ENCODE measurements at regions not wholly inside any gene's neighbourhood (a gene's known extent, or its start where the extent isn't known, plus 50 kb on each side); places are given as distances from the start of the nearest gene placed in this dataset.

DNA sequence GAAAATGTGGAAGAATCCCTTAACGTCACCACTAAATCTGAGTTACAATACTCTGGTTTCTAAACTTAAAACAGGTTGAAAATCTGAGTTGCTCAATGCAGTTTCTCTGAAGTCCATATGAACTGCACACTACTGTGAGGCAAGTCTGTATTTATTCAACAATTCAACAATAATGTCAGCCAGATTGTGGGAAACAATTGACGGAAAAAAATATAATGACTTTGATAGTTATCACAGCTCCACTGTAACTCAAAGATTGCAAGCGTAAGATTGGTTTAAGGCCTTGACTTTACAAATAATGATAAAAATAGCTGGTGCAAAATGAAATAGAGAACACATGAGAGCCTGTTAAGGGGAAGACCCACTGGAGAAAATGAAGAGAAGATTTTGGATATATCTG is 219.4 kb upstream of the CCDC150 start:
- Histone ChIP-seq H2AFZ (ENCODE audit: low read length) (no peak overlapping the region), H3K4me3 (ENCODE audit: low read depth, low read length, poor library complexity, severe bottlenecking) (no peak overlapping the region), H3K9ac (ENCODE audit: low read length) (no peak overlapping the region), H3K9me3 (ENCODE audit: low read length) (no peaks in the 10 kb centered on the region), H4K20me1 (ENCODE audit: insufficient read depth, low read length) (no peaks in the 10 kb centered on the region), H3K36me3 (ENCODE audit: insufficient read depth, low read length) (no peaks in the 10 kb centered on the region), H3K27me3 (ENCODE audit: insufficient read depth, low read length) (no peaks in the 10 kb centered on the region), H3K4me2 (ENCODE audit: low read length) (no peak overlapping the region), H3K4me1 (ENCODE audit: insufficient read depth, low read length, severe bottlenecking) (no peaks in the 10 kb centered on the region), H3F3A (ENCODE audit: insufficient read depth, low read length) (no peaks in the 10 kb centered on the region), H3K79me2 (ENCODE audit: insufficient read depth, low read length) (no peaks in the 10 kb centered on the region), H3K9me2 (ENCODE audit: low read depth, low read length) (no peaks in the 10 kb centered on the region), H3K27ac (ENCODE audit: low read depth, low read length, poor library complexity, severe bottlenecking) (no peak overlapping the region)
- no peak for TF ChIP-seq EZH2 (IDR thresholded peaks at IDR 0.05; ENCODE audit: borderline replicate concordance, low read length)
- TF ChIP-seq, protein P1, sequence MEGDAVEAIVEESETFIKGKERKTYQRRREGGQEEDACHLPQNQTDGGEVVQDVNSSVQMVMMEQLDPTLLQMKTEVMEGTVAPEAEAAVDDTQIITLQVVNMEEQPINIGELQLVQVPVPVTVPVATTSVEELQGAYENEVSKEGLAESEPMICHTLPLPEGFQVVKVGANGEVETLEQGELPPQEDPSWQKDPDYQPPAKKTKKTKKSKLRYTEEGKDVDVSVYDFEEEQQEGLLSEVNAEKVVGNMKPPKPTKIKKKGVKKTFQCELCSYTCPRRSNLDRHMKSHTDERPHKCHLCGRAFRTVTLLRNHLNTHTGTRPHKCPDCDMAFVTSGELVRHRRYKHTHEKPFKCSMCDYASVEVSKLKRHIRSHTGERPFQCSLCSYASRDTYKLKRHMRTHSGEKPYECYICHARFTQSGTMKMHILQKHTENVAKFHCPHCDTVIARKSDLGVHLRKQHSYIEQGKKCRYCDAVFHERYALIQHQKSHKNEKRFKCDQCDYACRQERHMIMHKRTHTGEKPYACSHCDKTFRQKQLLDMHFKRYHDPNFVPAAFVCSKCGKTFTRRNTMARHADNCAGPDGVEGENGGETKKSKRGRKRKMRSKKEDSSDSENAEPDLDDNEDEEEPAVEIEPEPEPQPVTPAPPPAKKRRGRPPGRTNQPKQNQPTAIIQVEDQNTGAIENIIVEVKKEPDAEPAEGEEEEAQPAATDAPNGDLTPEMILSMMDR (IDR thresholded peaks at IDR 0.05; ENCODE audit: low read length), result no peak

DNA sequence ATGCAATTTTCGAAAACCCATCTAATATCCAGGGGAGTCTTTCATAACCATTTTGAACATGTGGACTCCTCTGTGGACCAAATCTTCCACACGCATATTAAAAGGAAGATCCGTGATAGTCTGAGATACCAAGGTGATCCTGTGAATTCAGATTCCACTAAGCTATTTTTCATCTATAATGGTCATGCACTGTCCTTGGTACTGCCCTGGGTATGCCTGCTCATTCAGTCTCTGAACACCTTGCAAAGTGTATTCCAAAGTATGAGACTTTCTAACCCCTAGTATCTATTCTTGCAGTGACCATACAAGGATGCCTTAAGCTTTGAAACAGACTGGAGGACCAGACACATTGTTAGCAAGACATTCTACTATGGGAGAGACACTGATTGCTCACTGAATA is 217.6 kb upstream of the CCDC150 start:
- H3K9ac ChIP-seq (ENCODE audit: low read length), result no peak overlapping the region
- no peak overlapping the region for H3K4me2 ChIP-seq (ENCODE audit: low read length)
- no peak overlapping the region for H3K27ac ChIP-seq (ENCODE audit: low read depth, low read length, poor library complexity, severe bottlenecking)
- no peak for TF ChIP-seq EZH2 (IDR thresholded peaks at IDR 0.05; ENCODE audit: borderline replicate concordance, low read length)
- TF ChIP-seq, protein P1 (IDR thresholded peaks at IDR 0.05; ENCODE audit: low read length), result no peak
- H3K79me2 ChIP-seq (ENCODE audit: insufficient read depth, low read length), result no peaks in the 10 kb centered on the region
- no peak overlapping the region for H3K4me3 ChIP-seq (ENCODE audit: low read depth, low read length, poor library complexity, severe bottlenecking)
- H3K9me3 ChIP-seq (ENCODE audit: low read length), result no peaks in the 10 kb centered on the region
- no peaks in the 10 kb centered on the region for H3F3A ChIP-seq (ENCODE audit: insufficient read depth, low read length)
- H3K9me2 ChIP-seq (ENCODE audit: low read depth, low read length), result no peaks in the 10 kb centered on the region
- H3K27me3 ChIP-seq (ENCODE audit: insufficient read depth, low read length), result no peaks in the 10 kb centered on the region
- no peaks in the 10 kb centered on the region for H4K20me1 ChIP-seq (ENCODE audit: insufficient read depth, low read length)
- H3K36me3 ChIP-seq (ENCODE audit: insufficient read depth, low read length), result no peaks in the 10 kb centered on the region
- no peak overlapping the region for H2AFZ ChIP-seq (ENCODE audit: low read length)
- H3K4me1 ChIP-seq (ENCODE audit: insufficient read depth, low read length, severe bottlenecking), result no peaks in the 10 kb centered on the region

DNA sequence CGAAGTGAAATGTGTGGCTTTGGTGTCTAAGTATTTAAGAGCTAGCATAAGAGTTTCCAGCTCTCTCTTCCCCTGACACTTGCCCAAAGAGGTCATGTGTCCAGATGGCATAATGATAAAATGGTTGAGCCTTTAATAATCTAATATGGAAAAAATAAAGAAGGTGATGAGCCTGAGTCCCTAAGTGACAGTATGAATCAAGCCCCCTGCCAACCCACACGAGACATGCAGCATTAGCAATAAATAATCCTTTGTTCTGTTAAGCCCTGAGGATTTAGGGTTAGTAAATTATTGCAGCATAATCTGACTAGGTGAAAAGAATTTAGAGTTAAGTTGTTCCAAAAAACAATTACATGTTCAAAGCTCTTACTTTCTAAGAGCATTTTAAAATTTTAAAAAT is 217.2 kb upstream of the CCDC150 start:
- H3K36me3 ChIP-seq (ENCODE audit: insufficient read depth, low read length), result no peaks in the 10 kb centered on the region
- no peak overlapping the region for H3K4me2 ChIP-seq (ENCODE audit: low read length)
- no peaks in the 10 kb centered on the region for H3K9me3 ChIP-seq (ENCODE audit: low read length)
- H3K27ac ChIP-seq (ENCODE audit: low read depth, low read length, poor library complexity, severe bottlenecking), result no peak overlapping the region
- H3K4me1 ChIP-seq (ENCODE audit: insufficient read depth, low read length, severe bottlenecking), result no peaks in the 10 kb centered on the region
- no peaks in the 10 kb centered on the region for H3K79me2 ChIP-seq (ENCODE audit: insufficient read depth, low read length)
- no peaks in the 10 kb centered on the region for H4K20me1 ChIP-seq (ENCODE audit: insufficient read depth, low read length)
- no peaks in the 10 kb centered on the region for H3F3A ChIP-seq (ENCODE audit: insufficient read depth, low read length)
- H2AFZ ChIP-seq (ENCODE audit: low read length), result no peak overlapping the region
- no peak for TF ChIP-seq EZH2 (IDR thresholded peaks at IDR 0.05; ENCODE audit: borderline replicate concordance, low read length)
- TF ChIP-seq, protein P1 (IDR thresholded peaks at IDR 0.05; ENCODE audit: low read length), result no peak
- no peaks in the 10 kb centered on the region for H3K9me2 ChIP-seq (ENCODE audit: low read depth, low read length)
- H3K4me3 ChIP-seq (ENCODE audit: low read depth, low read length, poor library complexity, severe bottlenecking), result no peak overlapping the region
- no peaks in the 10 kb centered on the region for H3K27me3 ChIP-seq (ENCODE audit: insufficient read depth, low read length)
- no peak overlapping the region for H3K9ac ChIP-seq (ENCODE audit: low read length)

All from OCI-LY1 (cell line).